ENCODE measurements at regions not wholly inside any gene's neighbourhood (a gene's known extent, or its start where the extent isn't known, plus 50 kb on each side); places are given as distances from the start of the nearest gene placed in this dataset.

GRCh38 chr2:58535990-58536389 is 294.9 kb upstream of the FANCL start:
- no peak overlapping the region for H3K4me3 ChIP-seq (ENCODE audit: low read depth, low read length)
- DNase-seq (ENCODE audit: low read depth) = no peak
- TF ChIP-seq, protein P1, sequence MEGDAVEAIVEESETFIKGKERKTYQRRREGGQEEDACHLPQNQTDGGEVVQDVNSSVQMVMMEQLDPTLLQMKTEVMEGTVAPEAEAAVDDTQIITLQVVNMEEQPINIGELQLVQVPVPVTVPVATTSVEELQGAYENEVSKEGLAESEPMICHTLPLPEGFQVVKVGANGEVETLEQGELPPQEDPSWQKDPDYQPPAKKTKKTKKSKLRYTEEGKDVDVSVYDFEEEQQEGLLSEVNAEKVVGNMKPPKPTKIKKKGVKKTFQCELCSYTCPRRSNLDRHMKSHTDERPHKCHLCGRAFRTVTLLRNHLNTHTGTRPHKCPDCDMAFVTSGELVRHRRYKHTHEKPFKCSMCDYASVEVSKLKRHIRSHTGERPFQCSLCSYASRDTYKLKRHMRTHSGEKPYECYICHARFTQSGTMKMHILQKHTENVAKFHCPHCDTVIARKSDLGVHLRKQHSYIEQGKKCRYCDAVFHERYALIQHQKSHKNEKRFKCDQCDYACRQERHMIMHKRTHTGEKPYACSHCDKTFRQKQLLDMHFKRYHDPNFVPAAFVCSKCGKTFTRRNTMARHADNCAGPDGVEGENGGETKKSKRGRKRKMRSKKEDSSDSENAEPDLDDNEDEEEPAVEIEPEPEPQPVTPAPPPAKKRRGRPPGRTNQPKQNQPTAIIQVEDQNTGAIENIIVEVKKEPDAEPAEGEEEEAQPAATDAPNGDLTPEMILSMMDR (IDR thresholded peaks at IDR 0.05; ENCODE audit: control insufficient read depth, extremely low read depth, insufficient read depth) = no peak

DNA sequence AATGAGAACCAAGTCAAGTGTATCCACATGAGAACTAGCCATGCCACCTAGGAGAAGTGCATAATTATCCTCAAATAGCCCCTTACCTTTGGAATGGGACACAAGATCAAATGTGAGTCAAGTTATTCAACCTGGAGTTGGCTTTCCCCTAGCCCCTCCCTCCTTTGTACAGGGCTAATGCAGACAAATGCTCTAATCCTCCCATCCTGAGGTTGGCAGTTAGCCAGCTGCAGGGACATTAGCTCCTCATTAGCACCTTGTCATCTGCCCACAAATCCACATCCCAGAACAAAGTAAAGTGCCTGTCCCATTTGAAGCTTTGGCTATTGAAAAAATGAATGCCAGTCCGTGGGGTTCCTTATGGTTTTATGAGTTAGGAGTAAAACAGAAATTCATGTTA is 294.1 kb upstream of the FANCL start:
- no peak overlapping the region for H3K4me3 ChIP-seq (ENCODE audit: low read depth, low read length)
- TF ChIP-seq, protein P1 (IDR thresholded peaks at IDR 0.05; ENCODE audit: control insufficient read depth, extremely low read depth, insufficient read depth) = no peak
- DNase-seq (ENCODE audit: low read depth) = no peak

DNA sequence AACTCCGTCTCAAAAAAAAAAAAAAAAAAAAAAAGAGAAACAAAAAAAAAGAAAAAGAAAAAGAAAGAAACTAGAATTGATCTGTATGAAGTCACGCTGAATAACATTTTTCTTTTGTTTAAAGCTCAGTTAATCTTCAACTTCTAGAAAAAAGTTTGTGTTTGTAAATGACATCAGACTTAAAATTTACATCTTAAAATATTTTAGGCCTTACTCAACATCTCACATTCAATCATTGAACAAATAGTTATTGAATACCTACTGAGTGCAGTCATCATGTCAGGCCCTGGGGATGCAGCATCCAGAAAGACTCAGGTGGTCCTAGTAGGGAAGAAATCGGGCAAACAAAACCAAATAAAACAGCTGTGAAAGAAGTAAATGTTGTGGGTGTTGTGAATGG is 292.3 kb upstream of the FANCL start:
- H3K4me3 ChIP-seq (ENCODE audit: low read depth, low read length) = no peak overlapping the region
- TF ChIP-seq, protein P1 (IDR thresholded peaks at IDR 0.05; ENCODE audit: control insufficient read depth, extremely low read depth, insufficient read depth) = no peak
- DNase-seq (ENCODE audit: low read depth) = no peak

DNA sequence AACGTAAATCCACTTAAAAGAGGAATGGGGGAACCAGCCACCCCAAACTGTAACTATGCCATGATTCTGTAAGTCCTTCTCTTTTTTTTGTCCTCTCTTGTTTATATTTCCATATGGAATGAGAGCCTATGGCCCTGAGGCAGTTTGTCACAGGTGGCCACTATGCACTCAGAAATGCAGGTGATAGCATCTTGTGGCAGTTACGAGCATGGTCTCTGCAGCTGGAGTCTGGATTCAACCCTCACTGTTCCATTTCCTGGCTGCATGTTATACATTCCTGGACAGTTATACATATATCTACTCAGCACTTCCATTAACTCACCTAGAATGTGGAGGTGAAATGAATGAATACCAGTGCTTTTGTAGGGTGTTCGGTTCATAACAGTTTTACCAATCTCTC is 291.5 kb upstream of the FANCL start:
- TF ChIP-seq, protein P1 (IDR thresholded peaks at IDR 0.05; ENCODE audit: control insufficient read depth, extremely low read depth, insufficient read depth) = no peak
- no peak overlapping the region for H3K4me3 ChIP-seq (ENCODE audit: low read depth, low read length)
- no peak for DNase-seq (ENCODE audit: low read depth)

DNA sequence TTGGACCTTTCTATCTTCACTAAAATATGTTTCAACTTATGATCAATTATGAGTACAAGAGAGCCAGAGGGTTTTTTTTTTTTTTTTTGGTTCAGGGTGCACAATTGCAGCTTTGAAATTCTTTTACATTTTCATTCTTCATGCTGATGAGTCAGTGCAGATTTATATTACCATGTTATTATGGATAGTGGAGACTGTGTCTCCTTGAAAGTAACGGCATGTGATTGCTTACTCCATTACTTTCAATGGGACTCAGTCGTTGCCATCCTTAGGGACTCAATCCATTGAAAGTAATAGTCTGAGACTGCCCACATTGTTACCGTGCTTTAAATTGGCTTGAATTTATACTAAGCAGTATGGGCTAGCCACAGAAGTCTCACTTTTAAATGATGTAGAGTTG is 286.5 kb upstream of the FANCL start:
- DNase-seq (ENCODE audit: low read depth) = no peak
- no peak overlapping the region for H3K4me3 ChIP-seq (ENCODE audit: low read depth, low read length)
- TF ChIP-seq, protein P1 (IDR thresholded peaks at IDR 0.05; ENCODE audit: control insufficient read depth, extremely low read depth, insufficient read depth) = no peak

DNA sequence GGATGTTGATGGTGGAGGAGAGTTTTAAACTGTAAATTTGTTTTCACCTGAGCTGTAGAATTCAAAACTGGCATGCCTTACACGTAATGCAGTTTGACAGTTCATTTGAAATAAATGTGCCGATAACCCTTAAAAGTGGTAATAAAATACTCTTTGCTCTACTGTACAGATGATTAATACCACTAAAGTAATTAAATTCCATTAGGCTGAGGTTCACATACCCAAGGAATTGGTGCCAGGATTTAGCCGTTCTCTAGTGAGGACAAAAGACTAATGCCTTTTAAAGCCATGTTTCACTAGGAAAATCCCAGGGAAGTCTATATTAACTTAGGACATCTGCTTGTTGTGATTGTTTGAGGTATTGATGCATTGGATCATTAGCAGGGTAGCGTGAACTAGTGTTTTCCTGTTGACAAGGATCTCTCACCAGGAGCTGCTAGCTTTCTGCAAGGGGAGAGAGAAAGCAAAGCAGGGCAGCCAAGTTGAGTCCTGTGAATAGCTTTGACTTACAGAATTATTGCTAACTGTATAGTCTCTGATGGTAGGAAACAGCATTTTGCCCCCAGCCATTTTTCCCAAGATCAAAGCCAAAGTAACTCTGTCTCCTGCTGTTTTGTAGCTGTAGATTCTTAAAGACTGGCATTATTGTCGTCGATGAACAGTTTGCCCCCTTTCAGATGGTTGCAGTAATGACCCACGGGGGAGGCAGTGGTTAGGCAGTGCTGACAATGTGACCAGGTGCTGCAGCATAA is 280.9 kb upstream of the FANCL start:
- no peak for DNase-seq (ENCODE audit: low read depth)
- no peak overlapping the region for H3K4me3 ChIP-seq (ENCODE audit: low read depth, low read length)
- TF ChIP-seq, protein P1 (IDR thresholded peaks at IDR 0.05; ENCODE audit: control insufficient read depth, extremely low read depth, insufficient read depth) = no peak

DNA sequence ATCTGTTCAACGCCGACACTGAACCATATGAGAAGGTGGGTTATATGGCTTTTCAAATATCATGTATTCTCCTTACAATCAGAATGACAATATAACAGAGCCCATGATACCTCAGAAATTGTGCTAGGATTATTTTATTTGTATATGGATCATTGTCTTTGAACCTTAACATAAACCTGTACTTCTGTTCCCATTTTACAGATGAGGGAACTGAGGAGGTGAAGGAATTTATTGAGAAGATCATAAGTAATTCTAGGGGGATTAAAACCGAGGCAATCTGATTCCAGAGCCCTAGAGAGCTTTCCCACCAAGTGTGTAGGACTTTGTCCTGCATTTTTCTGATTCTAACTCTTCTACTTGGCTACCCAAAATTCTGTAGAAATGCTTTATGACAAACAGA is 279.8 kb upstream of the FANCL start:
- no peak overlapping the region for H3K4me3 ChIP-seq (ENCODE audit: low read depth, low read length)
- TF ChIP-seq, protein P1 (IDR thresholded peaks at IDR 0.05; ENCODE audit: control insufficient read depth, extremely low read depth, insufficient read depth) = no peak
- DNase-seq (ENCODE audit: low read depth) = no peak
